ENCODE measurements at regions not wholly inside any gene's neighbourhood (a gene's known extent, or its start where the extent isn't known, plus 50 kb on each side); places are given as distances from the start of the nearest gene placed in this dataset.
"Not testable (repeated sequence)": the region's sequence is repeated elsewhere in the genome, so short reads cannot be mapped to it uniquely, and the experiment has no call there.

- no peak overlapping the region for H3K4me3 ChIP-seq
- H3K27ac ChIP-seq, result no peak overlapping the region
- DNase-seq, result peak in 1 of 3 donors; percentile 8
- H3K36me3 ChIP-seq, result no peaks in the 10 kb centered on the region
- no peaks in the 10 kb centered on the region for H3K9me3 ChIP-seq
- H3K27me3 ChIP-seq, result no peaks in the 10 kb centered on the region
- no peak for TF ChIP-seq POLR2A (IDR thresholded peaks at IDR 0.05)
- TF ChIP-seq CTCF (IDR thresholded peaks at IDR 0.05), result no peak
- no peaks in the 10 kb centered on the region for H3K4me1 ChIP-seq
Observed at GRCh38 chr7:3138997-3139396, 95.3 kb upstream of the CARD11 start.

GRCh38 chr7:3140834-3141233 lies 97.2 kb upstream of the CARD11 start:
- no peak overlapping the region for H3K27ac ChIP-seq
- no peaks in the 10 kb centered on the region for H3K36me3 ChIP-seq
- no peaks in the 10 kb centered on the region for H3K9me3 ChIP-seq
- H3K4me3 ChIP-seq, result no peak overlapping the region
- TF ChIP-seq CTCF (IDR thresholded peaks at IDR 0.05) (no peak), POLR2A (IDR thresholded peaks at IDR 0.05) (no peak)
- no peaks in the 10 kb centered on the region for H3K4me1 ChIP-seq
- H3K27me3 ChIP-seq, result no peaks in the 10 kb centered on the region
- DNase-seq, result peak in 1 of 3 donors; percentile 4

- peak in 1 of 3 donors; percentile 8 for DNase-seq
- Histone ChIP-seq H3K4me1 (no peaks in the 10 kb centered on the region), H3K27me3 (no peaks in the 10 kb centered on the region), H3K9me3 (no peaks in the 10 kb centered on the region), H3K27ac (no peak overlapping the region), H3K4me3 (no peak overlapping the region), H3K36me3 (no peaks in the 10 kb centered on the region)
- TF ChIP-seq CTCF (IDR thresholded peaks at IDR 0.05) (no peak), POLR2A (IDR thresholded peaks at IDR 0.05) (no peak)
Observed at GRCh38 chr7:3141326-3141725, 97.7 kb upstream of the CARD11 start.

GRCh38 chr7:3143869-3144775 lies 100.5 kb upstream of the CARD11 start:
- peak in 1 of 3 donors; percentile 2 for DNase-seq
- Histone ChIP-seq H3K4me3 (no peak overlapping the region), H3K27ac (no peak overlapping the region), H3K27me3 (no peaks in the 10 kb centered on the region), H3K9me3 (no peaks in the 10 kb centered on the region), H3K4me1 (no peaks in the 10 kb centered on the region), H3K36me3 (no peaks in the 10 kb centered on the region)
- TF ChIP-seq POLR2A (IDR thresholded peaks at IDR 0.05), result no peak

GRCh38 chr7:3144776-3145125 lies 101.1 kb upstream of the CARD11 start:
- not testable (repeated sequence) for H3K27me3 ChIP-seq, H3K9me3 ChIP-seq, H3K36me3 ChIP-seq, H3K4me3 ChIP-seq, H3K4me1 ChIP-seq, H3K27ac ChIP-seq
- peak in 1 of 3 donors; percentile 5 for DNase-seq

- Histone ChIP-seq H3K4me1 (no peaks in the 10 kb centered on the region), H3K9me3 (no peaks in the 10 kb centered on the region), H3K36me3 (no peaks in the 10 kb centered on the region), H3K27ac (no peak overlapping the region), H3K4me3 (no peak overlapping the region), H3K27me3 (no peaks in the 10 kb centered on the region)
- DNase-seq, result peak in 2 of 3 donors; percentile 11 to 34
- no peak for TF ChIP-seq POLR2A (IDR thresholded peaks at IDR 0.05)
- no peak for TF ChIP-seq CTCF (IDR thresholded peaks at IDR 0.05)
Observed at GRCh38 chr7:3146571-3147226, 103.0 kb upstream of the CARD11 start.

GRCh38 chr7:3148471-3148870 lies 104.8 kb upstream of the CARD11 start:
- peak in 1 of 3 donors; percentile 10 for DNase-seq
- not testable (repeated sequence) for H3K36me3 ChIP-seq, H3K4me1 ChIP-seq, H3K9me3 ChIP-seq, H3K4me3 ChIP-seq, H3K27me3 ChIP-seq, H3K27ac ChIP-seq
